Activated B cell treated with CpG ODN at 0.5 μM for 24 hours (primary cell): ENCODE measurements at regions not wholly inside any gene's neighbourhood (a gene's known extent, or its start where the extent isn't known, plus 50 kb on each side); places are given as distances from the start of the nearest gene placed in this dataset.

Experiments
- ATAC-seq: fragments of 200-7000 bp; cut with Tn5 transposase; one replicate; pipeline ENCODE4 v1.10.0; 2021; ENCODE audit warnings: low read depth, mild to moderate bottlenecking, moderate library complexity
- CTCF ChIA-PET: fragments of 350-600 bp; sonication (Branson Sonifier 250); formaldehyde crosslinking; loops from one replicate; lab custom pipeline; 2021; ENCODE audit warnings: antibody characterized with exemption; lab: Charles Lee
- POLR2A ChIA-PET: fragments of 350-600 bp; sonication (Branson Sonifier 250); formaldehyde crosslinking; loops from one replicate; lab custom pipeline; 2021; ENCODE audit warnings: antibody characterized with exemption; lab: Charles Lee
- DNase-seq: peaks from one replicate; pipeline ENCODE4 v3.0.0; 2022
- H3K27ac Mint-ChIP-seq: one replicate; pipeline ENCODE4 v1.8.0; 2020; ENCODE audit warnings: mixed read lengths
- H3K27me3 Mint-ChIP-seq: one replicate; pipeline ENCODE4 v1.8.0; 2021; ENCODE audit warnings: mixed read lengths
- H3K36me3 Mint-ChIP-seq: one replicate; pipeline ENCODE4 v1.8.0; 2021; ENCODE audit warnings: low read depth, mixed read lengths
- H3K4me1 Mint-ChIP-seq: one replicate; pipeline ENCODE4 v1.8.0; 2021; ENCODE audit warnings: mixed read lengths
- H3K4me3 Mint-ChIP-seq: one replicate; pipeline ENCODE4 v1.8.0; 2020; ENCODE audit warnings: mild to moderate bottlenecking, mixed read lengths
- H3K9me3 Mint-ChIP-seq: one replicate; pipeline ENCODE4 v1.8.0; 2020; ENCODE audit warnings: mixed read lengths
- CTCF ChIP-seq: fragments of 200-600 bp; IDR thresholded peaks from one replicate; pipeline ENCODE4 v1.8.0; 2022; ENCODE audit warnings: antibody characterized with exemption, mild to moderate bottlenecking
- intact Hi-C: fragments of 100-400 bp; cut with micrococcal nuclease; formaldehyde crosslinking; loops from one replicate; pipeline ENCODE4 v1.15.1; 2024

GRCh38 chr9:16246785-16247184 lies 623.7 kb downstream of the BNC2 start:
- Mint-ChIP-seq H3K27ac (no peak overlapping the region), H3K36me3 (no peaks in the 10 kb centered on the region), H3K27me3 (no peaks in the 10 kb centered on the region), H3K4me1 (no peaks in the 10 kb centered on the region), H3K4me3 (no peak overlapping the region), H3K9me3 (peaks cover 2% of the 10 kb centered on the region)
- POLR2A ChIA-PET = no interaction called here
- intact Hi-C loops = no loop called here
- CTCF ChIA-PET = no interaction called here
- TF ChIP-seq CTCF = no peak
- no peak for DNase-seq
- ATAC-seq = no peak

GRCh38 chr9:16247188-16247875 lies 623.1 kb downstream of the BNC2 start:
- H3K4me1 Mint-ChIP-seq = no peaks in the 10 kb centered on the region
- no peak for DNase-seq

GRCh38 chr9:16248822-16249221 lies 621.6 kb downstream of the BNC2 start:
- Mint-ChIP-seq H3K4me1 (no peaks in the 10 kb centered on the region), H3K27me3 (no peaks in the 10 kb centered on the region), H3K27ac (no peak overlapping the region), H3K9me3 (peaks cover 3% of the 10 kb centered on the region), H3K4me3 (no peak overlapping the region), H3K36me3 (no peaks in the 10 kb centered on the region)
- ATAC-seq (no peak), DNase-seq (no peak)
- intact Hi-C loops = no loop called here
- TF ChIP-seq CTCF = no peak
- POLR2A ChIA-PET = no interaction called here
- CTCF ChIA-PET = no interaction called here

More at GRCh38 chr9:16247188-16247875, 623.1 kb downstream of the BNC2 start:
- CTCF ChIA-PET = no interaction called here
- TF ChIP-seq CTCF = no peak
- H3K36me3 Mint-ChIP-seq = no peaks in the 10 kb centered on the region
- intact Hi-C loops = no loop called here
- no peak overlapping the region for H3K27ac Mint-ChIP-seq
- ATAC-seq = no peak
- peaks cover 3% of the 10 kb centered on the region for H3K9me3 Mint-ChIP-seq
- POLR2A ChIA-PET = no interaction called here
- no peak overlapping the region for H3K4me3 Mint-ChIP-seq
- H3K27me3 Mint-ChIP-seq = no peaks in the 10 kb centered on the region

GRCh38 chr9:16252616-16253015 lies 617.9 kb downstream of the BNC2 start:
- intact Hi-C loops = no loop called here
- ChIA-PET CTCF (no interaction called here), POLR2A (no interaction called here)
- Mint-ChIP-seq H3K36me3 (no peaks in the 10 kb centered on the region), H3K27ac (no peak overlapping the region), H3K9me3 (peaks cover 3% of the 10 kb centered on the region), H3K4me3 (no peak overlapping the region), H3K27me3 (no peaks in the 10 kb centered on the region), H3K4me1 (no peaks in the 10 kb centered on the region)
- ATAC-seq (no peak), DNase-seq (no peak)
- TF ChIP-seq CTCF = no peak

GRCh38 chr9:16254674-16255073 lies 615.8 kb downstream of the BNC2 start:
- intact Hi-C loops = no loop called here
- Mint-ChIP-seq H3K4me1 (no peaks in the 10 kb centered on the region), H3K27ac (no peak overlapping the region), H3K9me3 (peaks cover 3% of the 10 kb centered on the region), H3K36me3 (no peaks in the 10 kb centered on the region), H3K4me3 (no peak overlapping the region), H3K27me3 (no peaks in the 10 kb centered on the region)
- TF ChIP-seq CTCF = no peak
- DNase-seq (no peak), ATAC-seq (no peak)
- CTCF ChIA-PET = interaction anchor here (1.1 kb wide), 1 partner anchor 33 kb away, joined by 3 read pairs; no protein-coding TSS in a partner anchor
- POLR2A ChIA-PET = no interaction called here
